CD1c-positive myeloid dendritic cell (primary cell): ENCODE measurements at regions not wholly inside any gene's neighbourhood (a gene's known extent, or its start where the extent isn't known, plus 50 kb on each side); places are given as distances from the start of the nearest gene placed in this dataset.
"Not testable (repeated sequence)": the region's sequence is repeated elsewhere in the genome, so short reads cannot be mapped to it uniquely, and the experiment has no call there.

Experiments
- DNase-seq: peaks from one replicate; pipeline ENCODE4 v3.0.0-alpha.2; 2016; ENCODE audit errors: extremely low spot score

DNA sequence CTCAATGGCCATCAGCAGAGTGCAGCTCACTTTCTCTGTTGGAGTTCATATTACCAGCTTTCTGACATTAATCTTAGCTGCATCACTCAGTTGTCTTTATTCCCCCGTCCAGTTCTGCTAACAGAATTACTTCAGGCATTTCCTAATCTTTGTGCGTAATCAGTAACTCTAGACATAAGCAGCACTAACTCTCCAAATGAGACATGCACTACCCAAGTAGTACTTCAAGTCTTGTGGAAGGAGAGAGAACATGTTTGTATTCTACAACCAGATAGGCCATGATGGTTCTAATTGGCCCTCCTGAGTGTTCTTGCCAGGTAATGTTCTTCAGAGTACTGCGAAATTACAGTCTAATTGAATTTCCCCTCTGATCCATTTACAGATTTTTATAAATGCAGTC, 448.5 kb upstream of the RPS6KA3 start:
- DNase-seq: no peak

DNA sequence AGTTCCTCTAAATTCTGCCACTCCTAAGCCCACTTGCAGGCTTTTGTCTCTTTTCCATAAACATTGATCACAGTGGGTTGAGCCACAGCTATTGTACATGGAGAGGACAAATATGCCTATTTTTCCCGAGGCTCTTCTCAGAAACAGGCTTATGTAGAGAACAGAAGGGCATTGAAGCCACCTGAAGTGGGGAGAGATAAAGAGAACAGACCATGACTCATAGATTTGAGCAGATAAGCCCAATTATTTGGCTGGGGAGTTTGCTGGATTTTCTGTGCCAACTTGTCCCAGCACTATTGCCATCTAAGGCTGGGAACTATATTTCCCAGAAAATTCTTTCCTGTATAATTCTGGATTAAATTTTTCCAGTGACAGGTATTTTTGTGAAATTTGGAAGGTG, 446.1 kb upstream of the RPS6KA3 start:
- no peak for DNase-seq

DNA sequence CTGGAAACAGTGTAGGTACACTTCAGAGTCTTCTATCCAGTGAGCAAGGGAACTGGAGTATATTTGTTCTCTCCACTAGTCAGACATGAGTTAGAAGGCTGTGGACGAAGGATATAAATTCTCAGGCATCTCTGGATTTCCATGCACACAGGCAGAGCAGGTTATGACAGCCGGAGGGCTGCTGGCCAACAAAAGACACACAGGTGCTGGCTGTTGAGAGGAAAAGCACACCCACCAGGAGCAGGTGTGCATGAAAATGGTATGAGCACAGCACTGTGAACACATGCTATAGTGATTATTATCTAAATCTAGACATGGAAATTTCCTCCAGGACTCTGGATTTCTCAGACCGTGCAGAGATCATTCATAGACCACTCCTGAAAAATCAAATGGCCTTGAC, 444.7 kb upstream of the RPS6KA3 start:
- no peak for DNase-seq

DNA sequence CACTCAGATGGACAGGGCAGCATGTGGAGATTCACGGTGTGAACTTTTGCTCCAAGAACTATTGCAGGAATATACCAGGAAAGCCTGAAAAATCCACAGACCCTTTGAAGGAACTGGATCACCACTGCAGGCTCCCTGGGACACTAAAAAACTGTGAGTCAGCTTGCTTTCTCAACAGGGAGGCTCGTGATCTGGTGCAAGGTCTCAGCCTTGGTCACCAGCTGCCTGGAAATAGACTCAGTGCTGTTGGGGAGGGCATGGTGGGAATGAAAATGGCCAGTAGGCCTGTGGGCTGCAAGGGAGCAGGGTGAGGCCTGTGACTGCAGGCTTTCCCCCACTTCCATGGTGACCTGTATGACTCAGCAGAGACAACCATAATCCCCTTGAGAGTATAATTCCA, 426.4 kb upstream of the RPS6KA3 start:
- no peak for DNase-seq

DNA sequence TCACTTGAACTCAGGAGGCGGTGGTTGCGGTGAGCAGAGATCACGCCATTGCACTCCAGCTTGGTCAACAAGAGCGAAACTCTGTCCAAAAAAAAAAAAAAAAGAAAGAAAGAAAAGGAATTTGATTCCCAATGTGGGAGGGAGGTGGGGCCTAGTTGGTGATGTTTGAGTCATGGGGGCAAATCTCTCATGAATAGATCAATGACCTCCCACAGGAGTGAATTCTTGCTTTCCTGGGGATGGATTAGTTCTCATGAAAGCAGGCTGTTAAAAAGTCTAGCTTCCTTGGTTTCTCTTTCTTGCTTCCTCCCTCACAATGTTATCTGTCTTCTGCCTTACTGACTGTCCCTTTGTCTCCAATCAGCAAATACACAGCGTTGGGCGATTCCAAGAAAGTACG, 419.5 kb upstream of the RPS6KA3 start:
- no peak for DNase-seq

DNA sequence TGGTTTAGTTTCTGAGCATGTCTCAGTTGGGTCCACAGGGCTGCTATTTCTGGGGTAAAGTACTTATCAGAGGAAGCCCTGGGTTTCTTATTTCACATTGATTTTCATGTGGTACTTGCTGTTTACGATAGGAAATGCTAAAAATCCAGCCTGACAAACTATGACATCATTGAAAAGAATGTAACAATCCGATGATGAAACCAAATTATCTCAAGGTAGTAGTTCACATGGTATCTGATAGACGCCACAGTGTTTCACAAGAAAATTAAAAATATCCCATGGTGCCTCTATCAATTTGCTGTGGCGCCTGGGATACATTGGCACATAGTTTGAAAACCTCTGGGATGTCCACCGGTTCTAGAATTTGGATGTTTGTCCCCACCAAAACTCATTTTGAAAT, 418.9 kb upstream of the RPS6KA3 start:
- no peak for DNase-seq

DNA sequence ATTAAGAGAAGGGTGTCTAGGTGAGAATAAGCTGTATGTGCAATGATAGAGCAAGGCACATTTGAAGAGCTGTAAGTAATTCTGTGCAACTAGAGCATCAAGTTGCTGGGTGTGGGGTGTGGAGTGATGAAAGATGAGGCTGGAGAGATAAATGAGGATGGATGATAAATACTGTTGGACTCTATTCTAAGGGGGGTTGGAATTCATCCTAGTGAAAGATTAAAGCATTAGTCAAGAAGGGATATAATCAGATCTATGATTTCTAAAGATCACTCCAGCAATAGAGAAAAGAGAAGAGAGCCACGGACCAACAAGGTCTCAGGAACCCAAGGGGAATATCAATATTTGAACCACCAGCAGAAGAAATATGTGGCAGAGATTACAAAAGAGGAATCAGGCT, 415.0 kb upstream of the RPS6KA3 start:
- DNase-seq: no peak

DNA sequence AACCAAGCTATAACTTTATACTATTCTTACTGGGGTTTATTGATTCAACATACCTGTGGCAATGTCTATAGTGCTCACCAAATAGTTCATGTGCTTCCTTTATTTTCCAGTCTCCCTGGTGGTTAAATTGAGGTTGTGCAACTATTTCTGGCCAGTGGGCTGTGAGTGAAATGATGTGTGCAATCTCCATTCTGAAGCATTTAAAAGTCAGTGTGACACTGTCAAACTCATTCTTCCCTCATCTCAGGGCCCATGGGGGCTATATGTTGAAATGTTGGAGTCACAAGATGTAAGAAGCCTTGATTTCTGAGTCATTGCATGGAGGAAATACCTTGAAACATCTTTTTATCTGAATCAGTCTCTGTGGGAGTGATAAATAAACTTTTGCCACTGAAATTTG, 414.3 kb upstream of the RPS6KA3 start:
- no peak for DNase-seq

DNA sequence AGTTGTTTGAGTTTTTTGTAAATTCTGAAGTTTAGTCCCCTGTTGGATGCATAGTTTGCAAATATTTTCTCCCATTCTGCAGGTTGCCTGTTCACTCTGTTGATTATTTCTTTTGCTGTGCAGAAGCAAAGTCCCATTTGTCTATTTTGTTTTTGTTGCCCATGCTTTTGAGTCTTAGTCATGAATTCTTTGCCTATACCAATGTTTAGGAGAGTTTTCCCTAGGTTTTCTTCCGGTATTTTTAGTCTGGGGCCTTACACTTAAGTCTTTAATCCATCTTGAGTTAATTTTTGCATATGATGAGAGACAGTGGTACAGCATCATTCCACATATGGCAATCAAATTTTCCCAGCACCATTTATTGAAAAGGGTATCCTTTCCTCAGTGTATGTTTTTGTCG, 405.8 kb upstream of the RPS6KA3 start:
- DNase-seq: no peak

DNA sequence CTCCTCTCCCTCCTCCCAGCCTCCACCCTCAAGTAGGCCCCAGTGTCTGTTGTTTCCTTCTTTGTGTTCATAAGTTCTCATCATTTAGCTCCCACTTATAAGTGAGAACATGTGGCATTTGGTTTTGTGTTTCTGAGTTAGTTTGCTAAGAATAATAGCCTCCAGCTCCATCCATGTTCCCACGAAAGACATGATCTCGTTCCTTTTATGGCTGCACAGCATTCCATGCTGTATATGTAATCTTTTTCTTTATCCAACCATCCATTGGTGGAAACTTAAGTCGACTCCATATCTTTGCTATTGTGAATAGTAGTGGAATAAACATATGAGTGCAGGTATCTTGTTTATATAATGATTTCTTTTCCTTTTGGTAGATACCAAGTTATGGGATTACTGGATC, 405.0 kb upstream of the RPS6KA3 start:
- DNase-seq: not testable (repeated sequence)

DNA sequence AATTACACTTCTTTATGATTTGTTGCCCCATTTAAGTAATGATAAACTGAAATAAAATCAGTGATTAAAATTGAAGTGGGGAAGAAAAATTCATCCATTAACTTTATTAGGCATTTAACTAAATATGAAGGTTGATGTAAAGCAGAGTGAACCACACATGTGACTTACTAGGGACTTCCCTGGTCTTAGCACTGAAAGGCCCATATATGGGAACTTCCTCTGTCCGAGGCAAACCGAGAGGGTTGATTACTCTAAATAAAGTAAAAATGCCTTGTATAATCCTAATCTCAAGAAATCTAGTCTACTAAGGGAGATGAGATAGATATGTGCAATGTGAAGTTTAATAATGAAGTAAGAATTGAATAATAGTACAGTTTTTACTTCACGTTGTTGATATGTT, 403.9 kb upstream of the RPS6KA3 start:
- DNase-seq: no peak

DNA sequence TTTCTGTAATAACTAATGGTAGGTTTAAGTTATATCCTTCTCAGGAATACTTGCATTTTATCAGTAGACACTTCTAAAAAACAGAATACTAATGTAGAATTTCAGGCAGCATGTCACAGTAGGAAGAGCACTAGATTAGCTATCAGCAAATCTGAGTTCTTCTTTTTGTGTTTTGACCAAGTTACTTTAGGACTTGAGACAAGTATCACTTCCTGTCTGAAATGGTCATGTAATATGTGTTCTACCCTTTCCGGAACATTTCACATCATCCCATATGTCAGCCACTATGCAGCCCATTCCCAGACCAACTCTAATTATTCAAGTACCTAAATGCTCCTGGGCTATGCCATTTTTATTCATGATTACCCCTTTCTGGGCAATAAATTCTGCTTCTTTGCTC, 401.8 kb upstream of the RPS6KA3 start:
- DNase-seq: no peak

DNA sequence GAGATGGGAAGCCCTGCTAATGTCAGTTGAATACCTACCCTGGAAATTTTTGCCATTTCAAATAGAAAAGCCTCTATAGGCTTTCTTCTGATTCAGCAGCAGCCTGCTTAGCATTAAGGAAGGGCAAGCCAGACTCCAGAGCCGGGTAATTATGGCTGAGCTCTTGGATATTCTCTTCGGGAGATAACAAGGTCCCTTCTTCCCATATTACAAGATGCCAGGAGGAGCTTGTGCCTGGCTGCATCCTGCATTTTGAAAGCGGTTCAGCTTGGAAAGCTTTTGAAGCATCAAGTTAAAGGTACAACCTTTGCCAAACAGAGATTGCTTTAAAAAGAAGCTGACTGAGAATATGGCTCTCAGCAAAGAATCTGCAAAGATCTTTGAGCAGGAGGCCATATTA, 399.6 kb upstream of the RPS6KA3 start:
- DNase-seq: no peak

DNA sequence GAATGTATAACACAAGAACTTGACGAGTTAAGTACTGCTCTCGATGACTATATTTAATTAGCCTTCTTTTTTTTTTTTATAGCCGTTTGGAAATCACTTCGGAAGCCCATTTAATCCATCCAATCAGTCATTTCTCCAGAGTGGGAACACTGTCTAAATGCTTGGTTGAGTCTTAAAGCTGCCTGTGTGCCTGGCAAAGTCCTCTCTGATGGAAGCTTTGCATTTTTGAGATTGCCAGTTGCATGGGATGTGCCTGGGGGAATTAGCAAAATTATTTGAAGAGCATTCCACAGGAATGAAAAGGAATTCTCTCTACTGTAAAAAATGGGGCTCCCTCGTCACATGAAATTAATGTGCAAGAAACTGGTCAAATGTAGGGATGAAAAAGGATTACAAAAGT, 398.8 kb upstream of the RPS6KA3 start:
- no peak for DNase-seq

DNA sequence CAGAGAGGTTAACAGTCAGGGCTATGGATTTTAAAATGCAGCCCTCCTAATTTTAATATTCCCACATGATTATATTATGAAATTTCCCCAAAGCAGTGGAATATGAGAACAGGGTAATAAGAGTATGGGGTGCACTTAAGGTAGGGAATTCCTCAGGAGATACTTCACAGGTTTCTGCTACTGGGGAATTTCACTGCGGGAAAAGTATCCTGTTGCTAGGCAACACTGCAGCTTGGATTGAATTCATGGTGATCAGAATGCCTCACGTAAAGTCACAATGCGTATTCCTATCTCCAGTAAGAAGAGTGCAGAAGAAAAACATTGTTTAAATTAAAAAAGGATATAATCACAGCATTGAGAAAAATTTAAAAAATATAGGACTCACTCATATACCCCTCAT, 398.1 kb upstream of the RPS6KA3 start:
- DNase-seq: no peak

DNA sequence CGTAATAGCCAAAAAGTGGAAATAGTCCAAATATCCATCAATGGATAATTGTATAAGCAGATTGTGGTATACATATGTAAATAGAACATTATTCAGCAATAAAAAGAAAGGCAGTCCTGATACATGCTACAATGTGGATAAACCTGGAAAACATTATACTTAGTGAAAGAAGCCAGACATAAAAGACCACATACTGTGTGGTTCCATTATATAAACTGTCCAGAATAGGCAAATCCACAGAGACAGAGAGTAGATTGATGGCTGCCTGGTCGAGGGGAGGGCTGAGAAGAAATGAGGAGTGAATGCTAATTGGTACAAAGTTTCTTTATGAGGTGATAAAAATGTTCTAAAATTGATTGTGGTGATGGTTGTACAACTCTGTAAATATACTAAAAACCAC, 397.4 kb upstream of the RPS6KA3 start:
- no peak for DNase-seq

DNA sequence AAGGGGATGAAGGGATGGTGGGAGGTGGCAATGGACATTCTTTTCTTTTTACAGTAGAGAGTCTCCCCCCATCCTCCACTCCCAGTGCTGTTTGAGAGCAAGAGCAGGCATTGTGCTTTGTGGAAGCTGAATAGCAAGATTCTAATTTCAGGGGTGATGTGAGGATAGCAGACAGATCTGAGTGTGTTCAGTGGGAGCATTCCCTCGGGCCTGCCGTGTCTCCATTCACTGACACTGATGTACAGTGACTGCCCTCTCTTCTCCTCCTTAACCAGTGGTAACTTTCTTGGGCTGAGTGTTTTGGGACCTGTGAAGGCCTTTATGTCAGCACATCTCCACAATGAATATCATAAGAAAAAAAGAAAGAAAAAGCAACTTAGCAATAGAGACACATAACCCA, 396.6 kb upstream of the RPS6KA3 start:
- no peak for DNase-seq

DNA sequence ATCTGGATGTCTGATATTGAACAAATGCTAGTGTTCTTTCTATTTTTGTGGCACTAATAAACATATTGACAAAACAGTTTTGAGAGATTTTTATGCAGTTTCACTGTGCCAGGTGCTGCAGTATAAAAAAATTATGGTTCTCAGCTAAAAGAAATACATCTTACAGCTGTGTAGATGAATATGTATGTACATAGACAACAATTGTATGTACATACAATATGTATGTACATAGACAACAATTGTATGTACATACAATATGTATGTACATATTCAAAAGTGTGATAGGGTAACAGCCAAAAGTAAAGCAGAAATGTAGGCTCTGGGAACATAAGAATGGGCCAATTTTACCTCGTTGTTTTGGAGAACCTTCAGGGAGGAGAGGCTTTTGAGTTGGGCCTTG, 390.0 kb upstream of the RPS6KA3 start:
- no peak for DNase-seq

DNA sequence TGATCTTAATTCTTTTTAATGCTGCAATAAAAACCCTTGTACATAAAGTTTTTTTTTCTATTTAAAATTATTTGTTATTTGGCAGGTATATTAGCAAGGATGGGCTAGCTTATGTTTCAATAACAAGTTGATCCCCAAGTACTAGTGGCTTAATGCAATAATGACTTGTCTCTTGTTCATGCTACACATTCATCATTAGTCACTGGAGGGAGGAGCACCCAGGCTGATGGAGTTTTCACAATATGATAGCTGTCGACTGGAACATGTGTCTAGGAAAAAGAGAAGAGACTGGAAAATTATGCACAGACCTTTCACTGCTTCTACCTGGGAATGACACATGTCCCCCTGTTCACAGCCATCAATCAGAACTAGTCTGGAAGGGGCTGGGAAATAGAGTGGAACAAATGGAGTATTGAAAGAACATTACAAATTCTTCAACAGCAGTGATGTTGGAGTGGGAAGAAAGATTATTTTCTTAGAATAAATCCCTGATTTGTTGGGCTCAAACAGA, 387.9 kb upstream of the RPS6KA3 start:
- DNase-seq: no peak

DNA sequence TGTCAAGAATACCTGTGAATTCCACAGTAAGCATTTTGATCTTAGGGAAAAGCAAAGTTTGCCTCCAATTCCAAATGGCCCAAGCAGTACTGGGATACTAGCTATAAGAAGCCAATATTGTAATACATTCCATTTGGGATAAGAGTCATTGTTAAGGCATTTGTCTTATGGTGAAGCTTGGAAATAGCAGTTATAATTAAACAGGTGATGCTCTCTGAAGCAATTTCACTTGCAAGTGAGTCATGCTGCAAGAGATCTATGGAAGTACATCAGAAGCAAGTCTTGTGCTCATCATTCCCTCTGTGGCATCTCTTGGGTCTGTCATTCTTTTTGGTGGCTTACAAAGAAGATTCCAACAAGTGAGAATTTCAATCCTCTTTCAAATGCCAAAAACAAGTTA, 386.4 kb upstream of the RPS6KA3 start:
- no peak for DNase-seq

DNA sequence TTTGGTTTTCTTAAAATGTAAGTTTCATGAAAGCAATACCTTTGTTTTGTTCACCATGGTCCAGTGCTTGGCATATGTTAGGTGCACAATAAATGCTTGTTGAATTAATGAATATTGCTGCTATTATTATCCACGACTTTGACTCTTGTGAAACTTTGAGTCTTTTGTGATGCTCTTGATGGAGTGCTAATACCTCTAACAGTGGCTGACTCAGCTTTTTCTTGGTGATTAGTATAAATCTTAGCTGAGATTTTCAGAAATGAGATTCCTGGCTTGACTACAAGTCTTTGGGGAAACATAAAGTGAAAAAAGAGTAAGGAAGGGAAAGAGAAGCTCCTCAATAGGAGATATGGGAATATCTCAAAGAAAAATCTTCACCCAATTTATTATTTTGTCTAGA, 375.2 kb upstream of the RPS6KA3 start:
- no peak for DNase-seq

DNA sequence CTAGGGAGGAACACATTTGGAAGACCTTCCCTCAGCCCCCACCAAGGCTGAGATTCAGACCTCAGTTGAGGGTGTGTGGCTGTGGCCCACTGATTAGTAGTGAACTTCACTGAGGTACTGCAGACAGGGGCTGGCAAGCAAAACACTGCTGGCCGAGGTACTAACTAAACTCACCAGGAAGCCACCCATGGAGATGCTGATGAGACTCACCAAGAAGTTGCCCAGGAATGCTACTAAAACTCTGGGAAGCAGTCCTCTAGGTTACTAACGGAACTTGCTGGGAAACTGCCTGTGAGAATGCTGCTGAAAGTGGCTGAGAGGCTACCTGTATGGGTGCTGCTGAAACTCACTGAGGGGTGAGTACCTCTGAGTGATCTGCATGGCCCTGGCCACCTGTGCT, 372.4 kb upstream of the RPS6KA3 start:
- no peak for DNase-seq

DNA sequence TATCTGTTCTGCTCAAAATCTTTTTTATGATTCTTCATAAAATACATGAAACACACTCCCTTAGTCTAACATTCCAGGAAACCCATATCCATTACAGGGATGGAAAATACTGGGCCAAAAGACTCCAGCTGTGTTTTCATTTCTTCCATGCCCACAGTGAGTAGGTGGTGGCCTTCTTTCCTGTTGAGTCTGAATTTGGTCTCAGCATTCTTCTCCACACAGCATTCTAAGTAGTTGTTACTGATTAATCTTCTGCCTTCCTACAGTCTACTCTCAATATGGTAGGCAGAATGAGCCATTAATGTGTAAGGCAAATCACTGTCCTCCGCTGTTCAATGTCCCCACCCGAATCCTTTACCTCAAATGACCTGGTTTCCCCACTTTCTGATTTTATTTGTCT, 370.6 kb upstream of the RPS6KA3 start:
- no peak for DNase-seq

DNA sequence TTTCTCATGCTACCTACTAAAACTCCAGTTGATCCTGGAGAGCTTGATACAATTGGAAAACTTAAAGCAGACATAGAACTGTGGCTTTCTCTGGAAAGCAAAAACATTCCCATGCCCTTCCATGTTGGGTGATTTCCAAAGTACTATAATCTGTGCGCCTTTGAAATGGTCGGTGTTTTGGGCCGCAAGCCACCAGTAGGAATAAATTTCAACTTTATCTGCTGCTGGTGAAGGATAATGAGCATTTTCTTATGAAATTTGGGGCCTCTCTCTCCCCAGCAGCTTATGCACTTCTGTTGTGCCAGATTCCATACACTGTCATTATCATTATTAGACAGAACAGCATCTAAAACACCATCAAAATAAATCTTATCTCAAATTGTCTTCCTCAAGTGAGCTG, 366.7 kb upstream of the RPS6KA3 start:
- no peak for DNase-seq

DNA sequence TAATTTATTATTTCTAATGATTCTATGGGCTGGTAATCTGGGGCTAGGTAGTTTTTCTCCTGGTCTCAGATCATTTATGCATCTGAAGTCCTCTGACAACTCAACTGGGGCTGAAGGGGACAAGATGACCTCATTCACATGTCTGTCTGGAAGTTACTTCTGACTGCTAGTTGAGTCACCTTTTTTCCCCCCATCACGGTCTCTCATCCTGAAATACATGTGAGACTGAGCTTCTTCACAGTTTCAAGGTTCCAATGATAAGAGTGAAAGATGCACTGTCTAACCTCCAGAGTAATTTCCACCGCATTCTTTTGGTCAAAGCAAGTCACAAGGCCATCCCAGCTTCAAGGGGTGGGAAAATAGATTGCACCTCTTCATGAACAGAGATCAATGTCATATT, 356.7 kb upstream of the RPS6KA3 start:
- no peak for DNase-seq
